Left lung (tissue), 2 donors: ENCODE measurements at regions not wholly inside any gene's neighbourhood (a gene's known extent, or its start where the extent isn't known, plus 50 kb on each side); places are given as distances from the start of the nearest gene placed in this dataset.

Experiments used
- microRNA-seq, 2 donors: library from miRNA; unstranded; fragments of <30 nt; microRNA quantifications; one replicate each; pipeline ENCODE4, GENCODE V29; 2019
- donor health status: DM: no; HTN: yes; CAD: no.
- donor health status: DM: no; HTN: no; CAD: no.

Small RNAs in the stretch of these regions (microRNA-seq; reads per million reads assigned to microRNA genes)
- gene MIR5701-2, result 0 reads per million in 2 donors
